Stimulated activated CD8-positive, alpha-beta memory T cell treated with anti-CD3 and anti-CD28 coated beads, Interleukin-4, amount 100 ng/mL, for 4 hours (primary cell): ENCODE measurements at regions not wholly inside any gene's neighbourhood (a gene's known extent, or its start where the extent isn't known, plus 50 kb on each side); places are given as distances from the start of the nearest gene placed in this dataset.

Experiments used
- DNase-seq, 2 donors: peaks; one replicate each; pipeline ENCODE4 v3.0.0-alpha.2; 2020; ENCODE audit warnings: low read depth in 2 of 2, low spot score in 1 of 2

DNA sequence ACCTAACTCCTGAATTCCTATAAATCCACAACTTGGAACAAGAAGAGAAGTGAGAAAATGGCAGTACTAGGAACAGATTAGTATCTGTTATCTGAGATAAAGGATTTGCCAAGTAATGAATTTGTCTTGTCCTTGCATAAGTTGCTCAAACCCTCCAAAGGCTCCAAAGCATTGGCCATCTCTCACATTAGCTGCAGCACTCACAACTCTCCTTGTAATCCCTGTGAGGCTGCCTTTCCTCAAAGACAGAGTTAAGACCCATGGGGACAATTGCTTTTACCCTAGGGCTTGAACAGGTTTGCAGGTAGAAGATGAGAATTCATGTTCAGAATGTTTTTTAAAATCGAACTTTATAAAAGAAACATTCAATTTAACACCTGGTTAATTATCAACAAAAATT, 1702.2 kb downstream of the EFNB2 start:
- DNase-seq, result no peak

- no peak for DNase-seq
Measured at GRCh38 chr13:104832231-104832630, 1703.2 kb downstream of the EFNB2 start.

GRCh38 chr13:104831831-104832230, 1703.6 kb downstream of the EFNB2 start:
- no peak for DNase-seq

DNA sequence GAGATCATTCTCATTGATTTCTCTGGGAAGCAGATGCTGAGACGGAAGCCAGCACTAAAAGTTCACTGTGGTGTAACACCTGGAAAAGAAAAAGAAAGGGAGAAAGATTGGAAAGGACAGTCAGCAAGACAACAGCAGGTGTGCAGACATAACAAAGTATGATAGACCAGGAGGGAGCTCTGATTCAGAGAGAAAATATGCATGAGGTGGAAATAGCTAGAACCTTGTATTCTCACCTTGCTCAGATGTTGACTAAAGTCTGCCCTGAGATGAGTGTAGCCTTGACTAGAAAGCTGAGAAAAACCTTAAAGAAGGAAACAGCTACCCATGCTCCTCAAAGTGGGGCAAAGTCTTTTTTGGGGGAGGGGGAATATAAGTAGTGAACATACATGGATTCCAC, 1711.8 kb downstream of the EFNB2 start:
- no peak for DNase-seq

DNA sequence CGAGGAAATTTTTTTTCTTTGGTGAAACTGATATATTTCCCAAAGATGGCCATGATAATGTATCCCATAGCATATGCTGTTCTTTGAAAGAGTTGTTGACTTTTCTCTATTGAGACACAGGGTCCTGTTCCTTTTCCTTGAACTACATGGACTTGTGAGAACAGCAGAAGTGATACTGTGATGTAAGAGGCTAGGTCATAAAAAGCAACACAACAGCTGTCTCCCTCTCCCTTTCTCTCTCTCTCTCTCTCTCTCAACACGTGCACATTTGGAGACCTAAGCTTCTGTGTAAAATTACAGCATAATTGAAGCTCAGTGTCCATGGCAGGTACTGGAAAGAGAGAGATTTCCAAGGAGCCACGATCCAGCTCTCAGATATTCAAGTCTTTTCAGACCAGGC, 1712.4 kb downstream of the EFNB2 start:
- no peak for DNase-seq

GRCh38 chr13:104817271-104817670, 1718.2 kb downstream of the EFNB2 start:
- no peak for DNase-seq

DNA sequence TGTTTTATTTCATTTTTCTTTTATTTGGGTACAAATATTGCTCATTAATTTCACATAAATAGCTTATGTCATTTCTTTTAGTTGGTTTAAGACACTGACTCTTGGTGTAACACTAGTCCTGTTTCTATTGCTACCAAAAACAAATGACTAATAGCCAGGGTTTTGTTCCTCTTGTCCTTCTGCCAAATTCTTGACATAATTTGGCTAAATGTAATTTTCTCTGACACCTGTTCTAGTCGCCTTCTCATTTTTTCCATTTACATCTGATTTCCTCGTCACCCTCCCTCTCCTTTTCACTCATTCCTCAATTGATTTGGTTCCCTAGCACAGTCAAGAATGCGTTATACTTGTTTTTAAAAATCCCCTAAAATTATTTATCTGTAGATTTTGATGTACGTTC, 1718.7 kb downstream of the EFNB2 start:
- no peak for DNase-seq

DNA sequence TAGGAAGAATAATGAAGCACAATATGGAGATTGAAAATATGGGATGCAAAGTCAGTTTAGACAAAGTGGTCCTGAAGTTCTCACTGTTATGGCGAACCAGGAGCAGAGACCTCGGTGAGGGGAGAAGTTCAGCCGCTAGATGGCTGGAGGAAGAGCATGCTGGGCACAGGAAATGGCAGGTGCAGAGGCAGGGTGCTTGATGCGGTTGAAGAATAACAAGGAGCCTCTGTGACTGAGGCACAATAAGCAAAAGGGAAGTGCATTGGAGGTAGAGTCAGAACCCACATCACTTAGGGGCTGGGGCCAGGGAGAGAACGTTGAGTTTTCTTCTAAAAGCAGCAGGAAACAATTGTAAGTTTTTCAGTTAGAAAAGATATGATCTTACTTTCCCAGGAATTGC, 1725.2 kb downstream of the EFNB2 start:
- no peak for DNase-seq

DNA sequence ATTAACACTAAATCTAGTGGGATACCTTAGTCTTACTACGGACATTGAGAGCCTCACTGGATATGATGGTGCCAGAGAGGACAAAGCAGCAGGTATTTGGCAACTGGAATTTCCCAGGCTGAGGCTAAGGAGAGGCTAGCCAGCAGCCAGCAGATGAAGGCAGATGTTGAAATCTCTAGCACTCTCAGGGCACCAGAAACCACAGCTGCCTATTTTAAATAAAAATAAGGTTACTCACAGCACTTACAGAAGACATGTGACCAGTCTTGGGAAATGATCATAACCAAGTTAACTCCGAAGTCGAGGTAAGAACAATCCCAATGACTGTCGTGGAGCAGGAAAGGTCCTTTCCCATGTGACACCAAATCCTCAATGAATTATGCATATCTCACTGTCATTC, 1726.0 kb downstream of the EFNB2 start:
- no peak for DNase-seq

- no peak for DNase-seq
Measured at GRCh38 chr13:104805346-104805745, 1730.1 kb downstream of the EFNB2 start.

DNA sequence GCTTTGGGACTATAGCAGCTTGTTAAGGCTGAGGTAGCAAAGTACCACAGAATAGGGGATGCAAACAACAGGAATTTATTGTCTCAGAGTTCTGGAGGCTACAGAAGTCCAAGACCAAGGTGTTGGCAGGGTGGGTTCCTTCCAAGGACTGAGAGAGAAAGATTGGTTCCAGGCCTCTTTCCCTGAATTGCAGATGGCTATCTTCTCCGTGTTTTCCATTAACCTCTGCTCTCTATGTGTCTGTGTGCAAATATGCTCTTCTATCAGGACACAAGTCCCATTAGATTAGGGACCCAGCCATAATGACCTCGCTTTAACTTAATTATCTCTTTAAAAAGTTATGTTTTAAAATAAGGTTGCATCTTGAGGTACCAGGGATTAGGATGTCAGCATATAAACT, 1732.9 kb upstream of the SLC10A2 start:
- no peak for DNase-seq

- DNase-seq, result no peak
Measured at GRCh38 chr13:104798486-104798885, 1732.3 kb upstream of the SLC10A2 start.

DNA sequence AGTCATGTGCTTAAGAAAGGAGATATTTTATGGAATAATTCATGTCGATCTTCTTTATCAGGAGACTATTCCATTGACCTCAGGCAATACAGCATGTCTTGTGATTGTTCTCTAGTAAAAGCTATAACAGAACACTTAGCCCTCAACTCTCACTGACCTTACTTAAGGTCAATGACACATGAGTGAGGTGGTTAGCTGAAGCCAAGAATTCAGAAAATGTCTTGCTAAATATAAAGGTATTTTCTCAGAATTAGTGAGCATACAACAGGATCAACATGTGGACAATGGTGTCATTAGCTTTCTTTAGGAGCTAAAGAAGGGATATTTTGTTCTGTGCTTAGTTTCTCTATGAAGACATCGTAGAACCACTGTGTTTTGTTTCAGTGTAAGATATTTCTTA, 1730.4 kb upstream of the SLC10A2 start:
- no peak for DNase-seq

DNA sequence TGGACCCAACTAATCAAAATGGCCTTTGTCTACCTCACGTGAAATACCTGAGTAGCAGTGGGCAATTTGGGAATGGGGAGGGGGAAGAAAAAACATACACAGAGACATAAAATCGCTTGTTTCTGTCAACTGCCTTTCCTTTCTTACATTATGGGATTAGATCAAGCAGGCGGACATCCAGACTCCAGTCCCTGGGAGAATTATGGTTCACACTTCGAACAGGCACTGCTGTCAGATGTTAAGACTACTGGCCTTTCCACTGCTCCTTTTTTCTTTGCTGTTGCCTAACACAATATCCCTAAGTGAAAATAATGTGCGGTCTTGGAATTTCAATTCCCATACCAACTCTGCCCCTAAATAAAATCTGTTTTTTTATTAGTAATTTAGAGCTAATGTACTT, 1719.7 kb upstream of the SLC10A2 start:
- no peak for DNase-seq

DNA sequence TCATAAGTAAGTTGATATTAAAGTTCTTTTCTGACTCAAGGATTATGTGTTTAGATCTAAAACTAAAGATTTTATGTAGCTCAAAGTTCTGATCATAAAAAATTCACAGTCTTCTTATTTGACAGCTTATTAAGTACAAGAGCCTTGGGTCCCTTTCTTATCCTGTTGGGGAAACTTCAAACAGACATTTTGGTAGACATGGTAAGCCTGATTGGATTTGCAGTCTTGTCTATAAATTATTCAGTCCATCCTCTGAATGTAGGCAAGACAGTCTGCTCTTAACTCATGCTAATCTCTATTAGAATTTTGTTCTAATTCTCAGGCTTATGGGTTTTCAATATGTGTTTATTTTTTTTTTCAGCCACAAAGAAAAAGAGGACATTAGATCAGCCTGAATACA, 1718.7 kb upstream of the SLC10A2 start:
- DNase-seq, result no peak

GRCh38 chr13:104782741-104783140, 1716.5 kb upstream of the SLC10A2 start:
- DNase-seq, result no peak

GRCh38 chr13:104779311-104779993, 1713.2 kb upstream of the SLC10A2 start:
- no peak for DNase-seq

- DNase-seq, result no peak
Measured at GRCh38 chr13:104773775-104774174, 1707.6 kb upstream of the SLC10A2 start.

- DNase-seq, result no peak
Measured at GRCh38 chr13:104769545-104769944, 1703.3 kb upstream of the SLC10A2 start.

DNA sequence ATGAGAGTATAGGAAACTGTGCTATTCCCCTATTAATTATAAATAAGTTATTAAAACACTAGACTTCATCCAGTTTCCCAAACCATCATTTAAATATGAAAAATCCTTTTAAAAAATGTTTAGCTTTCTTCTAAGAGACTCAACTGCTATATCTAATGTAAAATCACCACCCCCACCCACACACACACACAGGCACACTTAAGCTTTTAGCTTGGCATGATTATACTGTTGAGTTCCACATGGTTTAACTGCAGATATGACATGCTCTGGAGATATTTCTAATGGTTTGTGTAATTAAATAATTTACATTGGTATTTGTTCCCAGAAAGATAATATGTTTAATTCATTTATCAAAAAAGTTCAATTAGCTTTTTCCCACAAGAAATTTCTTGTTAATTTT, 1700.1 kb upstream of the SLC10A2 start:
- DNase-seq, result no peak

- no peak for DNase-seq
Measured at GRCh38 chr13:104764600-104764999, 1698.4 kb upstream of the SLC10A2 start.

DNA sequence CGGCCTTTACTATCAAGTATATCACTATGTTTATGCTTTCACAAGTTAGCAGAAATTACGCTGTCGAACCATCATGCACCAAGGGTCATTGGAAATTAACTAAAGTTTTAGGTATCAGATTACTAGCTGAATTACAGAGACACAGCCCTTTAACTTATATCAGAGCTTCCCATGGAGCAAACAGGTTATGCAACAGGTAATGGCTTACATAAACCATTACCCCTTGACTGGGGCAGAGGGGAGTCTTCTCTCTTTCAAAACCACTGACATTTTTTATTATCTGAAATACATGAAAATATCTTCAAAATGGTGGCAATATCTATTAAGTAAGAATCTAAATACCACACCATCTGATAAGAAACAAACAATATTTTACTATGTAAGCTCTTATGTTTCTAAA, 1692.9 kb upstream of the SLC10A2 start:
- DNase-seq, result no peak

- no peak for DNase-seq
Measured at GRCh38 chr13:104757712-104758111, 1691.5 kb upstream of the SLC10A2 start.

- DNase-seq, result no peak
Measured at GRCh38 chr13:104750377-104750776, 1684.2 kb upstream of the SLC10A2 start.
